GM12873 (cell line): ENCODE measurements at regions not wholly inside any gene's neighbourhood (a gene's known extent, or its start where the extent isn't known, plus 50 kb on each side); places are given as distances from the start of the nearest gene placed in this dataset.

ENCODE experiments used
- CTCF ChIP-seq: IDR thresholded peaks from 2 replicates; pipeline ENCODE4 v1.5.1; 2012; ENCODE audit warnings: low read depth, mild to moderate bottlenecking, moderate library complexity, low read length, control low read depth; ENCODE audit not compliant: insufficient read depth; ENCODE audit errors: missing control alignments

- no peak for TF ChIP-seq CTCF
These were observed 185.1 kb downstream of the ETNK1 start for GRCh38 chr12:22810036-22810435.

- no peak for TF ChIP-seq CTCF
These were observed 187.6 kb downstream of the ETNK1 start for GRCh38 chr12:22812531-22812930.

- TF ChIP-seq CTCF, result no peak
These were observed 197.0 kb downstream of the ETNK1 start for GRCh38 chr12:22821985-22822384.

- no peak for TF ChIP-seq CTCF
These were observed 201.1 kb downstream of the ETNK1 start for GRCh38 chr12:22826026-22826425.

GRCh38 chr12:22828066-22828465 lies 203.1 kb downstream of the ETNK1 start:
- TF ChIP-seq CTCF, result no peak

- TF ChIP-seq CTCF, result no peak
These were observed 210.5 kb downstream of the ETNK1 start for GRCh38 chr12:22835431-22835830.

GRCh38 chr12:22850185-22850584 lies 225.2 kb downstream of the ETNK1 start:
- no peak for TF ChIP-seq CTCF

GRCh38 chr12:22851532-22851931 lies 226.6 kb downstream of the ETNK1 start:
- TF ChIP-seq CTCF, result no peak
